Suprapubic skin (tissue), 3 donors: ENCODE measurements at regions not wholly inside any gene's neighbourhood (a gene's known extent, or its start where the extent isn't known, plus 50 kb on each side); places are given as distances from the start of the nearest gene placed in this dataset.

Experiments
- CTCF ChIP-seq, 2 donors: fragments of 200-600 bp in 1 of 2; fragments of 450-650 bp in 1 of 2; sonication (generic) in 1 of 2; IDR thresholded peaks; one replicate each; pipeline ENCODE4 v1.5.1; 2016 to 2019; ENCODE audit warnings: antibody characterized with exemption in 2 of 2, mild to moderate bottlenecking in 1 of 2, moderate library complexity in 1 of 2
- POLR2AphosphoS5 ChIP-seq, 3 donors: sonication (generic); formaldehyde crosslinking; IDR thresholded peaks; one replicate each; pipeline ENCODE4 v1.6.1; 2017; ENCODE audit warnings: antibody characterized with exemption in 3 of 3

GRCh38 chr3:1727242-1727641 lies 371.4 kb upstream of the CNTN4 start:
- TF ChIP-seq POLR2AphosphoS5 (IDR thresholded peaks at IDR 0.05) (no peak), CTCF (IDR thresholded peaks at IDR 0.05) (no peak)
